Psoas muscle (tissue), 7 donors: ENCODE measurements at regions not wholly inside any gene's neighbourhood (a gene's known extent, or its start where the extent isn't known, plus 50 kb on each side); places are given as distances from the start of the nearest gene placed in this dataset.

Experiments
- ATAC-seq, 4 donors: fragments of 200-7000 bp; cut with Tn5 transposase; one replicate each; pipeline ENCODE4 v1.9.1; 2020; ENCODE audit warnings: moderate library complexity in 3 of 4, mild to moderate bottlenecking in 2 of 4
- DNase-seq, 2 donors: peaks; one replicate each; pipeline ENCODE4 v3.0.0-alpha.2; 2020
- H3K27ac ChIP-seq: fragments of 200-600 bp; one replicate; pipeline ENCODE4 v1.8.0; 2022
- H3K27me3 ChIP-seq, 3 donors: fragments of 200-600 bp in 1 of 3; one replicate each; pipeline versions ENCODE4 v1.6.1 to v1.8.0; 2013 to 2022; ENCODE audit warnings: low read length in 2 of 3, mild to moderate bottlenecking in 2 of 3, moderate library complexity in 1 of 3; ENCODE audit not compliant: insufficient read depth in 3 of 3
- H3K36me3 ChIP-seq, 2 donors: fragments of 200-600 bp in 1 of 2; one replicate each; pipeline versions ENCODE4 v1.6.1 to v1.8.0; 2013 to 2022; ENCODE audit warnings: low read depth in 1 of 2, mild to moderate bottlenecking in 1 of 2, moderate library complexity in 1 of 2; ENCODE audit not compliant: insufficient read depth in 1 of 2
- H3K4me1 ChIP-seq: fragments of 200-600 bp; one replicate; pipeline ENCODE4 v1.8.0; 2022
- H3K4me3 ChIP-seq: fragments of 200-600 bp; one replicate; pipeline ENCODE4 v1.8.0; 2022; ENCODE audit warnings: mild to moderate bottlenecking
- H3K9me3 ChIP-seq: fragments of 200-600 bp; one replicate; pipeline ENCODE4 v1.8.0; 2022
- WGBS, 3 donors: extraction: QIAGEN DNeasy Blood & Tissue Kit; methylation state at CpG; one replicate each; pipeline versions ENCODE4 v1.1.6 to v1.1.7; 2013; 5-methylcytosine and 5-hydroxymethylcytosine counted together
- intact Hi-C, 2 donors: fragments of 100-400 bp; cut with DNase I; formaldehyde crosslinking; loops; one replicate each; pipeline versions ENCODE4 v1.11.0 to v1.14.2; 2022
- TF ChIP-seq, protein P1 (sequence below): fragments of 200-600 bp; IDR thresholded peaks from one replicate; pipeline ENCODE4 v1.8.0; 2022; ENCODE audit warnings: antibody characterized with exemption
- donor health status: healthy with polysubstance abuse.
- donor health status: DM: no; HTN: no; CAD: no; lungs with moderate emphysema.
- donor health status: Bipolar disorder and iron deficiency.
- donor health status: healthy.
- donor health status: DM: yes; HTN: yes; CAD: no.
- donor health status: DM: no; HTN: no; CAD: no.
- donor health status: DM: yes; HTN: yes; CAD: no.

DNA sequence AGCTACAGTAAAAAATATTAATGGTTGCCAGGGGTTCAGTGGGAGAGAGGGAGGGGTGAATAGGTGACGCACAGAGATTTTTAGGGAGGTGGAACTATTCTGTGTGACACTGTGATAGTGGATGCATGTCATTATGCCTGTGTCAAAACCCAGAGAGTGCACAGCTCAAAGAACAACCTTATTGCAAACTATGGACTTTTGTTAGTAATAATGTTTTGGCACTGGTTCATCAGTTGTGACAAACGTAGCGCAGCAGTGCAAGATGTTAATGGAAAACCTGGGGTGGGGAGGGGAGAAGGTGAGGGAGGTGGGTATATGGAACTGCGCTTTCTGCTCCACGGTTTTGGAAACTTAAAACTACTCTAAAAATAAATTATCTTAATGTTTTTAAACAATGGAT lies 134.6 kb upstream of the RFC3 start:
- H3K27ac ChIP-seq, result no peak overlapping the region
- intact Hi-C loops, result no loop called here
- no peaks in the 10 kb centered on the region for H3K9me3 ChIP-seq
- WGBS, 3 donors, result 77 to 86% (median 82%) methylated on average over 5 of the region's 5 CpGs
- no peaks in the 10 kb centered on the region for H3K4me1 ChIP-seq
- H3K36me3 ChIP-seq, result no peaks in the 10 kb centered on the region
- no peaks in the 10 kb centered on the region for H3K27me3 ChIP-seq
- H3K4me3 ChIP-seq, result no peak overlapping the region
- TF ChIP-seq, protein P1, sequence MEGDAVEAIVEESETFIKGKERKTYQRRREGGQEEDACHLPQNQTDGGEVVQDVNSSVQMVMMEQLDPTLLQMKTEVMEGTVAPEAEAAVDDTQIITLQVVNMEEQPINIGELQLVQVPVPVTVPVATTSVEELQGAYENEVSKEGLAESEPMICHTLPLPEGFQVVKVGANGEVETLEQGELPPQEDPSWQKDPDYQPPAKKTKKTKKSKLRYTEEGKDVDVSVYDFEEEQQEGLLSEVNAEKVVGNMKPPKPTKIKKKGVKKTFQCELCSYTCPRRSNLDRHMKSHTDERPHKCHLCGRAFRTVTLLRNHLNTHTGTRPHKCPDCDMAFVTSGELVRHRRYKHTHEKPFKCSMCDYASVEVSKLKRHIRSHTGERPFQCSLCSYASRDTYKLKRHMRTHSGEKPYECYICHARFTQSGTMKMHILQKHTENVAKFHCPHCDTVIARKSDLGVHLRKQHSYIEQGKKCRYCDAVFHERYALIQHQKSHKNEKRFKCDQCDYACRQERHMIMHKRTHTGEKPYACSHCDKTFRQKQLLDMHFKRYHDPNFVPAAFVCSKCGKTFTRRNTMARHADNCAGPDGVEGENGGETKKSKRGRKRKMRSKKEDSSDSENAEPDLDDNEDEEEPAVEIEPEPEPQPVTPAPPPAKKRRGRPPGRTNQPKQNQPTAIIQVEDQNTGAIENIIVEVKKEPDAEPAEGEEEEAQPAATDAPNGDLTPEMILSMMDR, result no peak
- DNase-seq, result no peak
- no peak for ATAC-seq

DNA sequence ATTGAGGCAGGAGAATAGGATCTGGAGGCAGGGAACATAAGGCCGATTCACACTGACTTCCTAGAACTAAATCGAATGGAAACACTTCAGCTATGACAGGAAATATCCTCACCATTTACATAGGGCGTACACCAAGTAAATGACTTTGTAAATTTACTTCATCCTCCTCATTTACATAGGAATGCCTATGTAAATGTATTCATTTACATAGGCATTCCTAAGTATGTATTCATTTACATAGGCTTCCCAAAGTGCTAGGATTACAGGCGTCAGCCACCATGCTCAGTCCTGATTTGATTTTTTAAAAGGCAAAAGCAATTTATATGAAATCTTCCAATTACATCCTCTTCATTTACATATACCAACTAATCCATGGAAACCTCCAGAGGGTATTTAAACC lies 133.1 kb upstream of the RFC3 start:
- Histone ChIP-seq H3K4me1 (no peaks in the 10 kb centered on the region), H3K27ac (no peak overlapping the region), H3K27me3 (no peaks in the 10 kb centered on the region), H3K36me3 (no peaks in the 10 kb centered on the region), H3K4me3 (no peak overlapping the region), H3K9me3 (no peaks in the 10 kb centered on the region)
- DNase-seq, result no peak
- intact Hi-C loops, result no loop called here
- ATAC-seq, result no peak
- whole genome bisulfite sequencing, 3 donors, result 78 to 88% (median 79%) methylated on average over 4 of the region's 4 CpGs
- TF ChIP-seq, protein P1, result no peak

DNA sequence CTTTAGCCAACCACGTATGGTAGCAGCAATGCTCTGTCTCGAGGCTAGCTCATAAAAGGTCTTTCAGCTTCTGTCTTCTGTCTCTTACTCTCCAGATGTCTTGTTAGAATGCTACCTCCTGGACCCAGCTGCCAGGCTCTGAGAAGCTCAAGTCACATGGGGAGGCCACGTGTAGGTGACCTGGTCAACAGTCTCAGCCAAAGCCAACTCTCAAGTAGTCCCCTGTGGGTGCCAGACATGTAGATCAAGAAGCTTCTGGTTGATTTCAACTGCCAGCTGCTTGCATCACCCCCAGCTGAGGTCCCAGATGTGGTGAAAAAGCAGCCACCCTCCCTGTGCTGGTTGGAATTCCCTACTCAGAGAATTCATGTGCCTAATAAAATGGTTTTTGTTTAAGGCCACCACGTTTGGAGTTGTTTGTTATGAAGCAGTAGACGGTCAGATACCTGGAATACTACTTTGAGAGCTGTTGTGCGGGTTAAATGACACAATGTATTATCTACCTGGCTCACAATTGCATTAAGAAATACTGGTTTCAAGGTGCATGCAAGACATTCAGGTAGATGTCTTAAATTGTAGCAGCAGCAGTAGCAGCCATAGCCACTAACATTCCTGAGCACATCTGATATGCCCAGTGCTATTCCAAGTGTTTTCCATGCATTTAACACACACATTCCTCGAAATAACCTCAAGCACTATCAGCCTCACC lies 131.0 kb upstream of the RFC3 start:
- no peaks in the 10 kb centered on the region for H3K9me3 ChIP-seq
- no peak overlapping the region for H3K27ac ChIP-seq
- TF ChIP-seq, protein P1, result no peak
- no peaks in the 10 kb centered on the region for H3K4me1 ChIP-seq
- DNase-seq (no peak), ATAC-seq (no peak)
- 67 to 81% (median 74%) methylated on average over 7 of the region's 7 CpGs for WGBS, 3 donors
- no peaks in the 10 kb centered on the region for H3K36me3 ChIP-seq
- no peaks in the 10 kb centered on the region for H3K27me3 ChIP-seq
- H3K4me3 ChIP-seq, result no peak overlapping the region
- intact Hi-C loops, result no loop called here

DNA sequence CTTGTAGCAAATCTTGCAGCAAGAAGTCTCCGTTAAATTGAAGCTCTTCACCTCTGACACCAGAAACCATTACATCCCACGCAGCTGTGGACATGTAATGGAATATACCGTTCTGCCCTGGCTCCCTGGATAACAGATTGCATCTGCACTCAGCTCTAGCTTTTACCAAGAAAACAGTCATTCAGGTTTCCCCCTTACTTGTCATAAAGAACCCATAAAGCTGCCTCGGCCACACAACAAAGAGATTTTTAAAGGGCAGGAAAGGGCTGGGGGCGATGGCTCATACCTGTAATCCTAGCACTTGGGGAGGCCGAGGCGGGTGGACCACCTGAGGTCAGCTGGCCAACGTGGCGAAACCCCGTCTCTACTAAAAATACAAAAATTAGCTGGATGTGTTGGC lies 127.6 kb upstream of the RFC3 start:
- Histone ChIP-seq H3K4me3 (no peak overlapping the region), H3K4me1 (no peaks in the 10 kb centered on the region), H3K9me3 (no peaks in the 10 kb centered on the region), H3K27ac (no peak overlapping the region), H3K27me3 (no peaks in the 10 kb centered on the region), H3K36me3 (no peaks in the 10 kb centered on the region)
- DNase-seq (no peak), ATAC-seq (no peak)
- TF ChIP-seq, protein P1, result no peak
- intact Hi-C loops, result no loop called here
- 66 to 79% (median 71%) methylated on average over 10 of the region's 10 CpGs for WGBS, 3 donors

DNA sequence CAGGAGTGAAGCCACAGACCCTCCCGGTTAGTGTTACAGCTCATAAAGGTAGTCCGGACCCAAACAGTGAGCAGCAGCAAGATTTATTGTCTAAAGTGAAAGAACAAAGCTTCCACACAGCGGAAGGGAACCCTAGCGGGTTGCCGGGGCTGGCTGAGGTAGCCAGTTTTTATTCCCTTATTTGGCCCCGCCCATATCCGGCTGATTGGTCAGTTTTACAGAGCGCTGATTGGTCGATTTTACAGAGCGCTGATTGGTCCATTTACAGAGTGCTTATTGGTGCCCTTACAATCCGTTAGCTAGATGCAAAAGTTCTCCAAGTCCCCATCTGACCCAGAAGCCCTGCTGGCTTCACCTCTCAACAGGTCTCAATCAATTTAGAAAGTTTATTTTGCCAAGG lies 126.0 kb upstream of the RFC3 start:
- ATAC-seq (no peak), DNase-seq (no peak)
- intact Hi-C loops, result no loop called here
- TF ChIP-seq, protein P1, result no peak
- no peaks in the 10 kb centered on the region for H3K27me3 ChIP-seq
- 94 to 97% (median 95%) methylated on average over 11 of the region's 11 CpGs for WGBS, 3 donors
- H3K4me1 ChIP-seq, result no peaks in the 10 kb centered on the region
- H3K4me3 ChIP-seq, result no peak overlapping the region
- H3K36me3 ChIP-seq, result no peaks in the 10 kb centered on the region
- no peak overlapping the region for H3K27ac ChIP-seq
- H3K9me3 ChIP-seq, result no peaks in the 10 kb centered on the region
